ENCODE measurements at regions not wholly inside any gene's neighbourhood (a gene's known extent, or its start where the extent isn't known, plus 50 kb on each side); places are given as distances from the start of the nearest gene placed in this dataset.

GRCh38 chr5:2936413-2936812 is 184.9 kb upstream of the IRX2 start:
- no peaks in the 10 kb centered on the region for H3K4me1 Mint-ChIP-seq
- H3K27me3 Mint-ChIP-seq (ENCODE audit: low read depth), result no peaks in the 10 kb centered on the region
- no peak overlapping the region for H3K27ac Mint-ChIP-seq (ENCODE audit: unreplicated experiment)
- no peak for DNase-seq (ENCODE audit: low read depth, low spot score)
- H3K36me3 Mint-ChIP-seq (ENCODE audit: low read depth), result no peaks in the 10 kb centered on the region
- no peak overlapping the region for H3K4me3 Mint-ChIP-seq
- no peak for TF ChIP-seq CTCF (conservative IDR thresholded peaks at IDR 0.05)
- peaks cover 3% of the 10 kb centered on the region for H3K9me3 Mint-ChIP-seq

GRCh38 chr5:2929779-2930178 is 178.3 kb upstream of the IRX2 start:
- Mint-ChIP-seq H3K4me1 (no peaks in the 10 kb centered on the region), H3K4me3 (no peak overlapping the region), H3K9me3 (no peaks in the 10 kb centered on the region), H3K27ac (ENCODE audit: unreplicated experiment) (no peak overlapping the region), H3K27me3 (ENCODE audit: low read depth) (no peaks in the 10 kb centered on the region), H3K36me3 (ENCODE audit: low read depth) (no peaks in the 10 kb centered on the region)
- no peak for DNase-seq (ENCODE audit: low read depth, low spot score)
- TF ChIP-seq CTCF (conservative IDR thresholded peaks at IDR 0.05), result no peak

GRCh38 chr5:2921651-2922050 is 170.2 kb upstream of the IRX2 start:
- Mint-ChIP-seq H3K27ac (ENCODE audit: unreplicated experiment) (no peak overlapping the region), H3K9me3 (peaks cover 8% of the 10 kb centered on the region), H3K4me3 (no peak overlapping the region), H3K36me3 (ENCODE audit: low read depth) (peaks cover 2% of the 10 kb centered on the region), H3K27me3 (ENCODE audit: low read depth) (peaks cover 4% of the 10 kb centered on the region), H3K4me1 (no peaks in the 10 kb centered on the region)
- no peak for TF ChIP-seq CTCF (conservative IDR thresholded peaks at IDR 0.05)
- DNase-seq (ENCODE audit: low read depth, low spot score), result no peak

- Mint-ChIP-seq H3K27ac (ENCODE audit: unreplicated experiment) (no peak overlapping the region), H3K4me1 (no peaks in the 10 kb centered on the region), H3K4me3 (no peak overlapping the region), H3K9me3 (peaks cover 8% of the 10 kb centered on the region), H3K27me3 (ENCODE audit: low read depth) (peaks cover 4% of the 10 kb centered on the region), H3K36me3 (ENCODE audit: low read depth) (peaks cover 2% of the 10 kb centered on the region)
- DNase-seq (ENCODE audit: low read depth, low spot score), result no peak
- no peak for TF ChIP-seq CTCF (conservative IDR thresholded peaks at IDR 0.05)
Measured at GRCh38 chr5:2921176-2921575, 169.7 kb upstream of the IRX2 start.

- H3K4me3 Mint-ChIP-seq, result no peak overlapping the region
- no peak overlapping the region for H3K27ac Mint-ChIP-seq (ENCODE audit: unreplicated experiment)
- H3K9me3 Mint-ChIP-seq, result peaks cover 8% of the 10 kb centered on the region
- DNase-seq (ENCODE audit: low read depth, low spot score), result no peak
- peaks cover 2% of the 10 kb centered on the region for H3K36me3 Mint-ChIP-seq (ENCODE audit: low read depth)
- TF ChIP-seq CTCF (conservative IDR thresholded peaks at IDR 0.05), result no peak
- peaks cover 2% of the 10 kb centered on the region for H3K4me1 Mint-ChIP-seq
- peaks cover 4% of the 10 kb centered on the region for H3K27me3 Mint-ChIP-seq (ENCODE audit: low read depth)
Measured at GRCh38 chr5:2920312-2920711, 168.8 kb upstream of the IRX2 start.
